Activated T-helper 17 cell treated with anti-CD3 and anti-CD28 coated beads, Interleukin-2, amount 50 U/mL, for 72 hours (primary cell): ENCODE measurements at regions not wholly inside any gene's neighbourhood (a gene's known extent, or its start where the extent isn't known, plus 50 kb on each side); places are given as distances from the start of the nearest gene placed in this dataset.

Experiments used
- ATAC-seq: fragments of 150-1000 bp; cut with Tn5 transposase; replicated peaks from 2 replicates; pipeline ENCODE4 v1.10.0; 2021; ENCODE audit warnings: mild to moderate bottlenecking, moderate library complexity
- H3K27ac Mint-ChIP-seq: one replicate; pipeline ENCODE4 v1.8.0; 2022; ENCODE audit warnings: mixed read lengths
- H3K27me3 Mint-ChIP-seq: one replicate; pipeline ENCODE4 v1.8.0; 2022; ENCODE audit warnings: mixed read lengths
- H3K36me3 Mint-ChIP-seq: one replicate; pipeline ENCODE4 v1.8.0; 2022; ENCODE audit warnings: low read depth, mild to moderate bottlenecking, mixed read lengths
- H3K4me1 Mint-ChIP-seq: one replicate; pipeline ENCODE4 v1.8.0; 2022; ENCODE audit warnings: mixed read lengths
- H3K4me3 Mint-ChIP-seq: one replicate; pipeline ENCODE4 v1.8.0; 2022; ENCODE audit warnings: mild to moderate bottlenecking, mixed read lengths
- H3K9me3 Mint-ChIP-seq: one replicate; pipeline ENCODE4 v1.8.0; 2022; ENCODE audit warnings: mixed read lengths

GRCh38 chr5:133702791-133703770 lies 90.7 kb upstream of the FSTL4 start:
- Mint-ChIP-seq H3K27me3 (peaks cover 8% of the 10 kb centered on the region), H3K4me3 (no peak overlapping the region)
- no peak for ATAC-seq

GRCh38 chr5:133701871-133702270 lies 89.5 kb upstream of the FSTL4 start:
- Mint-ChIP-seq H3K27me3 (peaks cover 8% of the 10 kb centered on the region), H3K4me3 (no peak overlapping the region), H3K4me1 (peaks cover 6% of the 10 kb centered on the region), H3K9me3 (no peaks in the 10 kb centered on the region), H3K36me3 (no peaks in the 10 kb centered on the region), H3K27ac (no peak overlapping the region)
- no peak for ATAC-seq

More at GRCh38 chr5:133702791-133703770, 90.7 kb upstream of the FSTL4 start:
- Mint-ChIP-seq H3K27ac (no peak overlapping the region), H3K36me3 (no peaks in the 10 kb centered on the region), H3K9me3 (no peaks in the 10 kb centered on the region), H3K4me1 (peaks cover 6% of the 10 kb centered on the region)

GRCh38 chr5:133700251-133700650 lies 87.9 kb upstream of the FSTL4 start:
- Mint-ChIP-seq H3K36me3 (no peaks in the 10 kb centered on the region), H3K4me1 (peaks cover 6% of the 10 kb centered on the region), H3K27me3 (peaks cover 12% of the 10 kb centered on the region), H3K4me3 (no peak overlapping the region), H3K27ac (peak overlapping the region; percentile 18), H3K9me3 (no peaks in the 10 kb centered on the region)
- no peak for ATAC-seq

GRCh38 chr5:133698646-133699526 lies 86.5 kb upstream of the FSTL4 start:
- H3K9me3 Mint-ChIP-seq = no peaks in the 10 kb centered on the region
- no peak overlapping the region for H3K27ac Mint-ChIP-seq
- H3K27me3 Mint-ChIP-seq = peaks cover 15% of the 10 kb centered on the region
- ATAC-seq = peak; percentile 91
- no peaks in the 10 kb centered on the region for H3K36me3 Mint-ChIP-seq
- peaks cover 6% of the 10 kb centered on the region for H3K4me1 Mint-ChIP-seq
- H3K4me3 Mint-ChIP-seq = no peak overlapping the region

- Mint-ChIP-seq H3K9me3 (no peaks in the 10 kb centered on the region), H3K36me3 (no peaks in the 10 kb centered on the region), H3K4me1 (peaks cover 6% of the 10 kb centered on the region), H3K27me3 (peaks cover 15% of the 10 kb centered on the region), H3K27ac (no peak overlapping the region), H3K4me3 (no peak overlapping the region)
- ATAC-seq = no peak
Measured at GRCh38 chr5:133698259-133698554, 85.9 kb upstream of the FSTL4 start.

- no peaks in the 10 kb centered on the region for H3K36me3 Mint-ChIP-seq
- H3K4me3 Mint-ChIP-seq = no peak overlapping the region
- no peaks in the 10 kb centered on the region for H3K9me3 Mint-ChIP-seq
- H3K4me1 Mint-ChIP-seq = peaks cover 6% of the 10 kb centered on the region
- ATAC-seq = no peak
- H3K27ac Mint-ChIP-seq = no peak overlapping the region
- peaks cover 15% of the 10 kb centered on the region for H3K27me3 Mint-ChIP-seq
Measured at GRCh38 chr5:133697536-133698258, 85.4 kb upstream of the FSTL4 start.

GRCh38 chr5:133696782-133697507 lies 84.6 kb upstream of the FSTL4 start:
- Mint-ChIP-seq H3K4me3 (no peak overlapping the region), H3K27me3 (peaks cover 15% of the 10 kb centered on the region), H3K27ac (no peak overlapping the region), H3K36me3 (no peaks in the 10 kb centered on the region), H3K4me1 (peaks cover 6% of the 10 kb centered on the region), H3K9me3 (no peaks in the 10 kb centered on the region)
- ATAC-seq = no peak

GRCh38 chr5:133696006-133696584 lies 83.8 kb upstream of the FSTL4 start:
- no peak overlapping the region for H3K27ac Mint-ChIP-seq
- no peaks in the 10 kb centered on the region for H3K9me3 Mint-ChIP-seq
- no peak for ATAC-seq
- no peak overlapping the region for H3K4me3 Mint-ChIP-seq
- peaks cover 6% of the 10 kb centered on the region for H3K4me1 Mint-ChIP-seq
- peaks cover 15% of the 10 kb centered on the region for H3K27me3 Mint-ChIP-seq
- H3K36me3 Mint-ChIP-seq = no peaks in the 10 kb centered on the region

GRCh38 chr5:133694181-133694831 lies 82.0 kb upstream of the FSTL4 start:
- Mint-ChIP-seq H3K27me3 (peaks cover 16% of the 10 kb centered on the region), H3K27ac (no peak overlapping the region), H3K9me3 (no peaks in the 10 kb centered on the region), H3K36me3 (no peaks in the 10 kb centered on the region), H3K4me1 (no peaks in the 10 kb centered on the region), H3K4me3 (no peak overlapping the region)
- ATAC-seq = no peak

- Mint-ChIP-seq H3K9me3 (no peaks in the 10 kb centered on the region), H3K4me1 (no peaks in the 10 kb centered on the region), H3K27ac (no peak overlapping the region), H3K36me3 (no peaks in the 10 kb centered on the region), H3K4me3 (no peak overlapping the region), H3K27me3 (peaks cover 24% of the 10 kb centered on the region)
- no peak for ATAC-seq
Measured at GRCh38 chr5:133691448-133691847, 79.1 kb upstream of the FSTL4 start.

- ATAC-seq = no peak
- H3K27ac Mint-ChIP-seq = no peak overlapping the region
- no peaks in the 10 kb centered on the region for H3K9me3 Mint-ChIP-seq
- H3K4me3 Mint-ChIP-seq = no peak overlapping the region
- no peaks in the 10 kb centered on the region for H3K4me1 Mint-ChIP-seq
- no peaks in the 10 kb centered on the region for H3K36me3 Mint-ChIP-seq
- peaks cover 26% of the 10 kb centered on the region for H3K27me3 Mint-ChIP-seq
Measured at GRCh38 chr5:133690746-133691145, 78.4 kb upstream of the FSTL4 start.

- peak; percentile 93 for ATAC-seq
- H3K36me3 Mint-ChIP-seq = no peaks in the 10 kb centered on the region
- peak overlapping the region; percentile 1 for H3K4me3 Mint-ChIP-seq
- no peak overlapping the region for H3K27ac Mint-ChIP-seq
- H3K9me3 Mint-ChIP-seq = no peaks in the 10 kb centered on the region
- H3K4me1 Mint-ChIP-seq = no peaks in the 10 kb centered on the region
- H3K27me3 Mint-ChIP-seq = peaks cover 28% of the 10 kb centered on the region
Measured at GRCh38 chr5:133688391-133688790, 76.0 kb upstream of the FSTL4 start.
